ENCODE measurements at regions not wholly inside any gene's neighbourhood (a gene's known extent, or its start where the extent isn't known, plus 50 kb on each side); places are given as distances from the start of the nearest gene placed in this dataset.
"Not testable (repeated sequence)": the region's sequence is repeated elsewhere in the genome, so short reads cannot be mapped to it uniquely, and the experiment has no call there.

DNA sequence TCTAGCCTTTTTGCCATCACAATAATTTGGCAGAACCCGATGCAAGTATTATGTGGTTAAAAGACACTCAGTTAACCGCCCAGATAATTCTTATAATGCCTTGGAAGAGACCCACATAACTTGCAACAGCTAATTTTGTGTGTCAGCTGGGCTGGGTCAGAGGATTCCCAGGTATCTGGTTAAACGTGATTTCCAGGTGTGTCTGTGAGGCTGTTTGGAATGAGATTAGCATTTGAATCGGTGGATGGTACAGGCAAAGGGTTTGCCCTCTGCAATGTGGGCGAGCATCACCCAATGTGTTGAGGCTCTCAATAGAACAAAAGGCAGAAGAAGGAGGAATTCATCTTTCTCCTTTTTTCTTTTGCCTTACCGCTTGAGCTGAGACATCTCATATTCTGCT is 314.2 kb upstream of the PUDP start:
- Histone ChIP-seq H3K4me3 (ENCODE audit: low read length) (no peak overlapping the region), H3K4me1 (ENCODE audit: insufficient read depth, low read length) (no peaks in the 10 kb centered on the region), H3K9me3 (ENCODE audit: low read length) (no peaks in the 10 kb centered on the region), H3K36me3 (ENCODE audit: insufficient read depth, low read length) (no peaks in the 10 kb centered on the region), H3K27me3 (ENCODE audit: insufficient read depth, low read length) (no peaks in the 10 kb centered on the region), H2AFZ (ENCODE audit: low read depth, low read length) (no peak overlapping the region)

- not testable (repeated sequence) for H3K36me3 ChIP-seq (ENCODE audit: insufficient read depth, low read length); H2AFZ ChIP-seq (ENCODE audit: low read depth, low read length); H3K4me3 ChIP-seq (ENCODE audit: low read length); H3K27me3 ChIP-seq (ENCODE audit: insufficient read depth, low read length); H3K4me1 ChIP-seq (ENCODE audit: insufficient read depth, low read length); H3K9me3 ChIP-seq (ENCODE audit: low read length)
Measured at GRCh38 chrX:7461051-7461450, 313.1 kb upstream of the PUDP start.

DNA sequence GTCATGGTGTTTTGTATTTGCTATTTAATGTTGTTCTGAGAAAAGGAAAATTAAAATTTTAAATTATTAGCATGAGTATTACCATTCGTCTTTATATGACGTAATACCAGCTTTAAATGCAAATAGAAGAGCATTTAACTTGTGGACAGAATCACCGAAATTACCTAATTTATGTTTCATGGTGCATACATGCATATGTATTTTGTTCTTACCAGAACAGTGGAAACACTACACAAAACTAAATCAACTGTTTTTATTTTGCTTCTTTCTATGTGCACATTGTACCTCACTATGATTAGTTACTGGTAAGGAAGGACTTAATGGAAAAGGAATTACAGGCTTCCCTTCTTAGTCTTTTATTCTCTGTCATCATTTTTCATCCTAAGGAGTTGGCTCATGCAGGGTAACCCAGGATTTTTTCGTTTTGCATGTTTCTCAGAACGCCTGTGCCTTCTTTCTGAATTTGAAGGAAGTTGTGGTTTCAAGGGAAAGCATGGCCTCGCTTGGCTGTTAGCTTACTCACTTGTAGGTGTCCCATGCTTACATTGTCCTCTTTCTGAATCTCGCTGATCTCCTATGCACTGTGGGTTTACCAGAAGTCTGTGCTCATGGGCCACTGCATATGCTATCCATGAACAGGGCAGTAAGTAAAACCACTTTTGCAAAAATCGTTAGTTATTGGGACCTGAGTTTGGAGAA is 300.0 kb upstream of the PUDP start:
- Histone ChIP-seq H3K4me1 (ENCODE audit: insufficient read depth, low read length) (no peaks in the 10 kb centered on the region), H3K9me3 (ENCODE audit: low read length) (no peaks in the 10 kb centered on the region), H2AFZ (ENCODE audit: low read depth, low read length) (no peak overlapping the region), H3K4me3 (ENCODE audit: low read length) (no peak overlapping the region), H3K36me3 (ENCODE audit: insufficient read depth, low read length) (no peaks in the 10 kb centered on the region), H3K27me3 (ENCODE audit: insufficient read depth, low read length) (no peaks in the 10 kb centered on the region)

DNA sequence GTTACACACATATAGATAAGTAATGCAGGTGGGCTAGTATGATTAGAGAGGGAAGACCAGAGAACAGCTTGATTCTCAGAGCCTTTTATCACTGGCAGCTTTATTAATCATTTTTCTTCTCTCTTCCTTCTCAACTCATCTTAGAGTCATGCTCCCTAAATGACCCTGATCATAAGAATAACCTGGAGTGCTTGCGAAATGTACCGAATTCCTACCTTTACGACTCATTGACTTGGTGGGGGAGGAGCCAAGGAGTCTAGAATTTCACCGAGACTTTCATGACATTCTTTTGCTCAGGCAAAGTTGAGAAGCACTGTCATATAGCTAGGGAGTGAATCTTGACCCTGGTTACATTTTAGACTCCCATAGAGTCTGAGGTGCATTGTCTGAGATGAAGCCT is 298.9 kb upstream of the PUDP start:
- Histone ChIP-seq H3K27me3 (ENCODE audit: insufficient read depth, low read length) (no peaks in the 10 kb centered on the region), H3K36me3 (ENCODE audit: insufficient read depth, low read length) (no peaks in the 10 kb centered on the region), H3K4me1 (ENCODE audit: insufficient read depth, low read length) (no peaks in the 10 kb centered on the region), H2AFZ (ENCODE audit: low read depth, low read length) (no peak overlapping the region), H3K9me3 (ENCODE audit: low read length) (no peaks in the 10 kb centered on the region), H3K4me3 (ENCODE audit: low read length) (no peak overlapping the region)

DNA sequence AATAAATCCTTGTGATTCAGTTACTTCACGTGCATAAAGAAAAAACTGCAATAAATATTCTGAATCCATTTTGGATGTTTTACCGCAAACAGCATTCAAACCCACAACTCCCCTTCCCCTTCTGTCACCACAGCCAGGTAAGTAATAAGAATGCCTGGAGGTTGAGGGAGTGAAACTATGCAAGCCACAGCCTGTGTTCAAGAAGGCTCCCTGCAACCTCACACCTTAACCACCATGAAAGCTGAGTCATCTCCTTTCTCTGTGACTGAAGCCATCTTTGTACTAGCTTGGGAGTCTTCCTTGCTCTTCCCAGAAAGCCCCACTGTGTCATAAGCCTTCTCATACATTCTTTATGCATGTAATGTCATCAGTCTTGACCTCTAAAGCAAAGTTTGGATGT is 297.0 kb upstream of the PUDP start:
- H2AFZ ChIP-seq (ENCODE audit: low read depth, low read length): no peak overlapping the region
- H3K36me3 ChIP-seq (ENCODE audit: insufficient read depth, low read length): no peaks in the 10 kb centered on the region
- H3K27me3 ChIP-seq (ENCODE audit: insufficient read depth, low read length): no peaks in the 10 kb centered on the region
- H3K9me3 ChIP-seq (ENCODE audit: low read length): no peaks in the 10 kb centered on the region
- no peak overlapping the region for H3K4me3 ChIP-seq (ENCODE audit: low read length)
- no peaks in the 10 kb centered on the region for H3K4me1 ChIP-seq (ENCODE audit: insufficient read depth, low read length)

DNA sequence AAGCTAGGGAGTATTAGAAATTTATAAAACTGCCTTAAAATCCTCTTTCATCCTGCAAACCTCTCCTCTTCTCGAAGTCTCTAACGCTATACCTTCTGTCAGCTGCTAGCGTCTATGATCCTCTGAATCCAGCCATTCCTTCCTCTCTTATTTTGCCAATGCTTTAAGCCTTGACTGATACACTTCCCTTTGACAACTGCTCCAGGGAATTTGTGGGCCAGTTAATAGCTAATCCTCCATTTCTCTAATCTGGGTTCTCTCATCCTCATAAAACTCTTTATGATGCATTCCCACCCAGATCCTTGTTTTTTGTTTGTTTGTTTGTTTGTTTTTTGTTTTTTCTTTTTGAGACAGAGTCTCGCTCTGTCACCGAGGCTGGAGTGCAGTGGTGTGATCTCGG is 293.6 kb upstream of the PUDP start:
- H3K9me3 ChIP-seq (ENCODE audit: low read length): no peaks in the 10 kb centered on the region
- no peaks in the 10 kb centered on the region for H3K36me3 ChIP-seq (ENCODE audit: insufficient read depth, low read length)
- H2AFZ ChIP-seq (ENCODE audit: low read depth, low read length): no peak overlapping the region
- H3K4me3 ChIP-seq (ENCODE audit: low read length): no peak overlapping the region
- no peaks in the 10 kb centered on the region for H3K4me1 ChIP-seq (ENCODE audit: insufficient read depth, low read length)
- peaks cover 2% of the 10 kb centered on the region for H3K27me3 ChIP-seq (ENCODE audit: insufficient read depth, low read length)

GRCh38 chrX:7435822-7436221 is 287.9 kb upstream of the PUDP start:
- Histone ChIP-seq H3K4me3 (ENCODE audit: low read length) (no peak overlapping the region), H2AFZ (ENCODE audit: low read depth, low read length) (no peak overlapping the region), H3K27me3 (ENCODE audit: insufficient read depth, low read length) (peaks cover 2% of the 10 kb centered on the region)

DNA sequence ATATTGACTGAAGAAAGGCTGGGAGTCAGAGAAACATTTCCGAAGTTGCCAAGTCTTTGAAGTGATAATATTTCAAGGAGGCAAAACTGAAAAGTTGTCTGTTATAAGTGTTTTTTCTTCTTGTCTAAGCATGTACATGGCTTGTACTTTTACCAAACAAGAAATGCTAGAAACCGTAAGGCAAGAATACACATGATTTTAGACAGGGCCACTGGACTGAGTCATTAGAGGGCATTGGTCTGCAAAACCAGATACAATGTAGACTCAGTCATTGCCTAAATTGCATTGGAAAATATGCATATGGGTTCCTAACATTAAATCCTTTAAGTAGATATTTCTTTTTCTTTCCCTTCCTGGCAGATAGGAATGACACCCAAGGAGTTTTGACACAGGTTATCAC is 284.9 kb upstream of the PUDP start:
- Histone ChIP-seq H3K36me3 (ENCODE audit: insufficient read depth, low read length) (no peaks in the 10 kb centered on the region), H2AFZ (ENCODE audit: low read depth, low read length) (no peak overlapping the region), H3K4me1 (ENCODE audit: insufficient read depth, low read length) (no peaks in the 10 kb centered on the region), H3K9me3 (ENCODE audit: low read length) (no peaks in the 10 kb centered on the region), H3K27me3 (ENCODE audit: insufficient read depth, low read length) (peaks cover 1% of the 10 kb centered on the region), H3K4me3 (ENCODE audit: low read length) (no peak overlapping the region)

More at GRCh38 chrX:7435822-7436221, 287.9 kb upstream of the PUDP start:
- no peaks in the 10 kb centered on the region for H3K9me3 ChIP-seq (ENCODE audit: low read length)
- H3K4me1 ChIP-seq (ENCODE audit: insufficient read depth, low read length): no peaks in the 10 kb centered on the region
- no peaks in the 10 kb centered on the region for H3K36me3 ChIP-seq (ENCODE audit: insufficient read depth, low read length)

- Histone ChIP-seq H3K4me1 (ENCODE audit: insufficient read depth, low read length) (no peaks in the 10 kb centered on the region), H3K4me3 (ENCODE audit: low read length) (no peak overlapping the region), H3K9me3 (ENCODE audit: low read length) (no peaks in the 10 kb centered on the region), H3K36me3 (ENCODE audit: insufficient read depth, low read length) (no peaks in the 10 kb centered on the region), H3K27me3 (ENCODE audit: insufficient read depth, low read length) (no peaks in the 10 kb centered on the region), H2AFZ (ENCODE audit: low read depth, low read length) (no peak overlapping the region)
Measured at GRCh38 chrX:7420717-7421116, 272.8 kb upstream of the PUDP start.

GRCh38 chrX:7414753-7415152 is 266.8 kb upstream of the PUDP start:
- no peaks in the 10 kb centered on the region for H3K36me3 ChIP-seq (ENCODE audit: insufficient read depth, low read length)
- H3K27me3 ChIP-seq (ENCODE audit: insufficient read depth, low read length): no peaks in the 10 kb centered on the region
- H2AFZ ChIP-seq (ENCODE audit: low read depth, low read length): no peak overlapping the region
- no peaks in the 10 kb centered on the region for H3K9me3 ChIP-seq (ENCODE audit: low read length)
- no peak overlapping the region for H3K4me3 ChIP-seq (ENCODE audit: low read length)
- H3K4me1 ChIP-seq (ENCODE audit: insufficient read depth, low read length): no peaks in the 10 kb centered on the region

- Histone ChIP-seq H3K36me3 (ENCODE audit: insufficient read depth, low read length) (no peaks in the 10 kb centered on the region), H3K4me1 (ENCODE audit: insufficient read depth, low read length) (no peaks in the 10 kb centered on the region), H2AFZ (ENCODE audit: low read depth, low read length) (no peak overlapping the region), H3K9me3 (ENCODE audit: low read length) (no peaks in the 10 kb centered on the region), H3K4me3 (ENCODE audit: low read length) (no peak overlapping the region), H3K27me3 (ENCODE audit: insufficient read depth, low read length) (no peaks in the 10 kb centered on the region)
Measured at GRCh38 chrX:7412840-7413239, 264.9 kb upstream of the PUDP start.

DNA sequence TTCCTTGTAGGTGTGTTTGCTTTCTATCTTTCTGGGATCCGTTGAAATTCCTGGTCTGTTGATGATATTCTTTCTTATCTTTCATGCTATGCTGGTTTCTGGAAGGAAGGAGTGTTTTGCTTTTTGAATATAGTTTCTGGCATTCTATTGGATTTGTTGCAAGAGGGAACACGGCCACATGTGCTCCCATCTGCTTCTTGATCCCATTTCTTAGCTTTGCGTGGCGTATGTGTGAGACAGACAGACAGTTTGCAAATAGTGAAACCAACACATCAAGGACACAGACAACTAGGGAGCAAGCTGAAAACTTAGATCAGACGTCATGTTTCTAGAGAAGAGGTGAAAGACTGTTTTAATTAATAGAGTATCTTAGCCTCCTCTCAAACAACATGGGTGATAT is 261.9 kb upstream of the PUDP start:
- Histone ChIP-seq H3K9me3 (ENCODE audit: low read length) (no peaks in the 10 kb centered on the region), H2AFZ (ENCODE audit: low read depth, low read length) (no peak overlapping the region), H3K4me1 (ENCODE audit: insufficient read depth, low read length) (no peaks in the 10 kb centered on the region), H3K27me3 (ENCODE audit: insufficient read depth, low read length) (no peaks in the 10 kb centered on the region), H3K36me3 (ENCODE audit: insufficient read depth, low read length) (no peaks in the 10 kb centered on the region), H3K4me3 (ENCODE audit: low read length) (no peak overlapping the region)

GRCh38 chrX:7399373-7399772 is 251.4 kb upstream of the PUDP start:
- no peaks in the 10 kb centered on the region for H3K4me1 ChIP-seq (ENCODE audit: insufficient read depth, low read length)
- no peaks in the 10 kb centered on the region for H3K9me3 ChIP-seq (ENCODE audit: low read length)
- H3K27me3 ChIP-seq (ENCODE audit: insufficient read depth, low read length): no peaks in the 10 kb centered on the region
- H3K36me3 ChIP-seq (ENCODE audit: insufficient read depth, low read length): no peaks in the 10 kb centered on the region
- H2AFZ ChIP-seq (ENCODE audit: low read depth, low read length): no peak overlapping the region
- H3K4me3 ChIP-seq (ENCODE audit: low read length): no peak overlapping the region

- H2AFZ ChIP-seq (ENCODE audit: low read depth, low read length): no peak overlapping the region
- H3K36me3 ChIP-seq (ENCODE audit: insufficient read depth, low read length): no peaks in the 10 kb centered on the region
- no peaks in the 10 kb centered on the region for H3K9me3 ChIP-seq (ENCODE audit: low read length)
- no peaks in the 10 kb centered on the region for H3K27me3 ChIP-seq (ENCODE audit: insufficient read depth, low read length)
- no peaks in the 10 kb centered on the region for H3K4me1 ChIP-seq (ENCODE audit: insufficient read depth, low read length)
- no peak overlapping the region for H3K4me3 ChIP-seq (ENCODE audit: low read length)
Measured at GRCh38 chrX:7390441-7390840, 242.5 kb upstream of the PUDP start.

Measured in neuron (in vitro differentiated cells).